Central memory CD4-positive, alpha-beta T cell (primary cell): ENCODE measurements at regions not wholly inside any gene's neighbourhood (a gene's known extent, or its start where the extent isn't known, plus 50 kb on each side); places are given as distances from the start of the nearest gene placed in this dataset.

ENCODE experiments used
- DNase-seq: peaks from one replicate; pipeline ENCODE4 v3.0.0; 2022

DNA sequence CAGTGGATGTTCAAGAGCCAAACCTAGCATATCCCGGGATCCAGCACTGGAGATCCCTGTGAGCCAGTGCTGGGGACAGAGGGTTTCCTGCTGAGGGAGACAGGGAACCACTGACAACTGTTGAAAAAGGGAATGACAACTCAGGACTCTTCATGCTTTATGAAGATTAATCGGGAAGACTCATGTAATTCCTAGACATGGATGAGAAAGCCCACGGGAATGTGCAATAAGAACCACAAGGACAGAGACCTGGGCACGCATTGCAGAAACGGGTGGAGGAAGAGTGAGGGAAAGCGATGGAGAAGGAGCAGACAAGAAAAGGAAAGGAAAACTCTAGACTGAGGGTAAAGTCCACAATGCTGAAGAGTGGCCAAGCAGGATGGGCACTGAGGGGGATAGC lies 296.0 kb downstream of the PCNX1 start:
- no peak for DNase-seq

DNA sequence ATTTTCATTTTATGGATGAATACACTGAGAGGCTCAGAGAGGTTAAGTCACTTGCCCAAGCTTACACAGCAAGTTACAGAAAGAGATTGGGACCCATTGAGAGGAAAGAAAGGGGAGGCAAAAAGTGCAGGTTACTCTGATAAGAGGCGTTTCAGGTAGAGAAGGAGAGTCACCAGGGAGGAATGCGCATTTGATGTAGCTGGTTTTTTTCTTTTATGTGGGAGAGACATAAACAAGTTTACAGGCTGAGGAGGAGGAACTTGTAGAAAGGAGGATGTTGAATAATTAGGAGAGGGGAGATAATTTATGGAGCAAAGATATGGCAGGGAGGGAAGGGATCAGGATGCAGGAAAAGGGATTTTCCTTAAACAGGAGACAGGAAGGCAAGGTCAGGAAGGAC lies 297.0 kb downstream of the PCNX1 start:
- no peak for DNase-seq

DNA sequence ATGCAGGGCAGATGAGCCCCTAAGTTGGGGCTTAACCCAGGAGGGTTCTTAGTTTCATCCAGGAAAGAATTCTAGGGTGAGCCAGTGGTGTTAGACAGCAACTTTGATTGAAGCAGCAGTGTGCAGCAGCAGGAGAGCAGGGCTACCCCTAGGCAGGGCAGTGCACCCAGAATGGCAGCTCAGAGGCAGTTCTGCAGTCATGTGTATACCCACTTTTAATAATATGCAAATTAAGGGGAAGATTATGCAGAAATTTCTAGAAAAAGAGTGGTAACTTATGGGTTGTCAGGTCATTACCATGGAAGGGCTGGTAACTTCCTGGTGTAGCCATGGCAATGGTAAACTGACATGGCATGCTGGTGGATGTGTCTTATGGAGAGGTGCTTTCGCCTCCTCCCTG lies 297.5 kb downstream of the PCNX1 start:
- no peak for DNase-seq

DNA sequence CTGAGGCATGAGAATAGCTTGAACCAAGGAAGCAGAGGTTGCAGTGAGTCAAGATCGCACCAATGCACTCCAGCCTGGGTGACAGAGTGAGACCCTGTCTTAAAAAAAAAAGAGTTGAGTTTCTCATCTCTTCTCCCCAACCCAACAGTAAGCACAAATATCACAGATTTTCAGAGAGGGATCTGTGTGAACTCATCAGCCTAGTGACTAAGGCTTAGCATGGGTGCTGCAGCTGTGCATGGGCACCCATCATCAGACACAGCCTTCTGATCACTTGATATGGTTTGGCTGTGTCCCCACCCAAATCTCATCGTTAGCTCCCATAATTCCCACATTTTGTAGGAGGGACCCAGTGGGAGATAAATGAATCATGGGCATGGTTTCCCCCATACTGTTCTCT lies 298.9 kb downstream of the PCNX1 start:
- no peak for DNase-seq

DNA sequence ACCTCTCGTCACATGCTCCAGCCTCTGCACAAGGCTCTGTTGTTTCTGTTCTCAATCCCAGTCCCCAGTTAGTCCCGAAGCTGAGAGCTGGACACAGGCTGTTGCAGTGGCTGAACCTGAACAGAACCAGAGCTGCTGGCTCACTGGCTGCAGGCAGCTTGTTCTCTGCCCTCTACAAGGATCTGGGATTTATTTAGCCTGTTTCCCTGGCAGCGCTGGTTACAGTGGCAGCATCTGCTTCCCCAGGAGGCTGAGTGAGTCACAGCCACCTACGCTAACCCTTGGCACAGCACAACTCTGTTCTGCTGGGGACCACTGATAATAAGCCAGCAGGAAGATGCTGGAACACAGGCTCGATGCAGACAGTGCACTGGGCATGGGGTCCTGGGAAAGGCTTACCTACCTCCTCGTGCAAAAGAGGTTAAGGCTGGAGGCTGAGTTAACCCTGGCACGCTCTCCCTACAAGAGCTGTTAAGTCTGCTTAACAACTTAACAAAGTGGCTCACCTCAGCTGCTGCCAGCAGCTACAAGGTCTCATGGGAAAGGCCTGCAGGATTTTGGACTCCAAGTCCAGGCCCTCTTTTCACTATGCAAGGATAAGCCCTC lies 299.6 kb downstream of the PCNX1 start:
- no peak for DNase-seq

DNA sequence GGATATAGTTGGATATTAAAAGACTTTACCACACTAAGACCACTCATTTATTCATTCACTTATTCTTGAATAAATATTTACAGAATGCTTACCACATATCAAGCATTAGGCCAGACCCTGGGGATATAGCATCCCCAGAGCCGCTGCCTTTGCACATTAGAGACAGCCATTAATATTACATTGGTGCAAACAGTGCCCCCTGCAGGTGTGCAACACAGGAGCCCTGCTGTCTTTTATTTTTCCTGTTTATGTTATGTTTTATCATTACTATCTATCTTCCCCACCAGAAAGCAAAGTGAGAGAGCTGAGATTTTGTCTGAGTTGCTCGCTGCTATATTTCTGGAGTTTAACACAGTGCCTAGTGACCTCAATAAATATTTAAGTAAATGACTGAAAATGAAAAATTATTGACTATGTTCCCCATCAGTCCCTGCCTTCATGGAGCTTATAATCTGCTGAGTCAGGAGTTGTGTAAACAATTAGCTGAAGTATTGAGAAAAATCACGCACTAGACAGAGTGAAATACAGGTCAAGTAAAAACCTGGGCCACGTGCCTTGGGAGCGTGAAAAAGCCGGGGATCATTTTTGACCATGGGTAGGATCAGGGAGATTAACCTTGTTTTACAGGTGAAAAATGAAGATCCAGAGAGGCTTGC lies 301.6 kb downstream of the PCNX1 start:
- no peak for DNase-seq

DNA sequence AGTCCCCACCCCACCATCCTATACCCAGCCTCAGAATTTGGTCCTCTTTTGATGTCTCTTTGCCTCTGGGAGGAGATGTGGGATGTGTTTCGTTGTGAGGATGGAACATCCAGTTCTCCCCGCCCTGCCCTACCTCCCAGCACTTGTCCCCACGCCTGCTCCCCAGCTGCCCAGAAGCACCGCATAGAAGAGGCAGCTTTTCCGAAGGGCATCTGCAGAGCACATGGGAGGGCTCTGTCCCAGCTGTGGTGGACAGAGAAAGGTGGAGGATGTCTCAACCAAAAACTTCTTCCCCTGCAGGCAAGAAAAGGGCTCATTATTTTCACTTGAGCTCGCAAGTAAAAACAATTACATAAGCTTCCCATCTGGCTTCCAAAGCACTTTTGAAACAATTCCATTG lies 302.6 kb downstream of the PCNX1 start:
- DNase-seq, result no peak

DNA sequence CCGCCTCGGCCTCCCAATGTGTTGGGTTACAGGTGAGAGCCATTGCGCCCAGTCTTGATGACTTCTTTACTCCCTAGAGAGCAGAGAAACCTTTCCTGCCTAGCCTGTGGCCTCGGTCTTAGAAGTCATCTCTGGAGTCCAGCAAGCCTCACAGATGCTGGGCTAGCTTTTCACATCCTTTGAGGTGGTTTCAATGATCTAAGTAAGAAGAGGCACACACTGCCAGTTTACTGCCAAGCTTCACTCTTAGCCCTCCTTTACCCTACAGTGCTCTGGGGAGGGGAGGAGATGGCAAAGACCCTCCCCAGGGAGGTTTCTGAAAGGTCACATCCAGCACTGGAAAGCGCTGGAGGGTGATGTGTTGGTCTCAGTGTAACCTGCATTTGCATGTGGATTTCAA lies 304.8 kb downstream of the PCNX1 start:
- DNase-seq, result no peak

DNA sequence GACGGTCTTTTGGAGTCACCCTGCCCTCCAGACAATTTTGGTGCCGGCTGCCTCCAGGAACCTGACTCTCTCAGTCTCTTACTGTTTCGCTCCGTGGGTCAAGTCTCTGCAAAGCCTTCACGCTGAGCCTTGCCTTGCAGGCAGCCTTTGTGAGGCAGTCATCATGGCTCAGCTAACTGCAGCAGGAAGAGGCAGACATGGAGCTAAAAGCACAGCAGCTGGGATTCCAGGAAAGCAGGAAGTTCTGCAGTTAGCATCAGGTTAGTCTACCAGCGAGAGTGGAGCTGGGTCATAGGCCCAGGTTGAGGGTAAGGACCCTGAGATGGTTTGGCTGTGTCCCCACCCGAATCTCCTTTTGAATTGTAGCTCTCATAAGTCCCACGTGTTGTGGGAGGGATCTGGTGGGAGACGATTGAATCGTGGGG lies 305.4 kb downstream of the PCNX1 start:
- DNase-seq, result no peak

DNA sequence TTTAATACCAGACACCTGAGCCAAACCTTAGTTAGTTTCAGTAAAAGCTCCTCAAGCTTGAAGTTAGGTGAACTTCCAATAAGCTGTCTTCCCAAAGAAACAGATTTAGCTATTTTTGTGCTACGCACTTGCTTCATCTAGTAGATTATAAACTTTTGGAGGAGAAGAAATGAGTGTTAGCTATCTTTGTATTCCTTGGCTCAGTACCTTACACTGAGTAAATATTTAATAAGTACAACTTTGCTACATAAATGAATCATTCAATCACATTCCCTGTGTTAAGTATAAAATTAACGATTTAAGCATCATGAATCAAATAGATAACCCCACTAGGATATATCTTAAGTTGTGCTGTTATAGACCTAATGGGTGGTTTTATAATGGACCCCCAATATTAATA lies 307.0 kb downstream of the PCNX1 start:
- DNase-seq, result no peak

DNA sequence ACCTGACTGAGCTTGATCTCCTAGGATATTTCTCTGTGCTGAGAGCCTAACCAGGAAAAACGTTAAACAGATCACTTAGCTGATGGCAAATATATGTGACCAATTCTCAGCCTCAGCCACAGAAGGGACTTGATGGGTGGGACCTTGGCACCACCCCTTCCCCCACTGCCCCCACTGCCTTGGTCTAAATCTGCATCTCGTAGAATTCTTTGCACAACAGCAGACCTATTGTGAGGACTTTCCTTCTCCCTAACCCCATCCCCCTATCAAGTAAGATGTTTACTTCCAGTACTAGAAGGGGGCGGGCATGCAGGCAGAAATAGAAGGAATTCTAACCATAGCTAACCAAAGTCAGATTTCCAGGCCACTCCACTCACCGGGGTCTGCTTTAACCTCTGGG lies 313.2 kb downstream of the PCNX1 start:
- no peak for DNase-seq

DNA sequence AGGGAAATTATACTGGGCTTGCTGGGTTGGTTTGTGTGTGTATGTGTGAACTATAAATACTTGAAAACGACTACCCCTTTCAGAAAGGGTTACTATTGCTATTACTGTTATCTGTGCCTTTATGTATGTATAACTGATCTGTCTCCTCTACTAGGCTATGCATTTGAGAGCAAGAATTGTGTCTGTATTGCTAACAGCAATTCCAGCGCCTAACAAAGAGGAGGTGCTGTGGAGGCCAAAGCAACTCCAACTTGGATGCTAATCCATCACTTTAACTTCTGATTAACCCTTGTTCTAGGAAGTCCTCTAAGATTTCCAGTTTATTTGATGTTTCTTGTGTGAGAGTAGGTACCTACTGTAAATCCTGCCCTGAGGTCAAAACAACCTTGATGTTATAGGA lies 313.9 kb downstream of the PCNX1 start:
- DNase-seq, result no peak

DNA sequence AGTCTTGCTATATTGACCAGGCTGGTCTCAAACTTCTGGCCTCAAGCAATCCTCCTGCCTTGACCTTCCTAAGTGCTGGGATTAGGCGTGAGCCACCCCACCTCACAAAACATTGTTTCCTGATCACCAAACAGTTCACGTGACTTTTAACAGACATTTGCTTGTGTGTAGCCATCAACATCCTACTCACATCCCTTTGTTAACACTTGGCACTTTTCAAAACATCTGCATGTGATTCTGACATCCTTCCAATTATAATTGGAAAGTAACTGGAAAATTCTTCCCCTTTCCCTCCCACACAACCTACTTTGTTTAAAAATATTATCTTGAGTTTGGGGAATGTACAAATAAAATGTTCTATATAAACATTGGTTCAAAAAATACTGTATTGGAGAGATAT lies 317.9 kb downstream of the PCNX1 start:
- no peak for DNase-seq

DNA sequence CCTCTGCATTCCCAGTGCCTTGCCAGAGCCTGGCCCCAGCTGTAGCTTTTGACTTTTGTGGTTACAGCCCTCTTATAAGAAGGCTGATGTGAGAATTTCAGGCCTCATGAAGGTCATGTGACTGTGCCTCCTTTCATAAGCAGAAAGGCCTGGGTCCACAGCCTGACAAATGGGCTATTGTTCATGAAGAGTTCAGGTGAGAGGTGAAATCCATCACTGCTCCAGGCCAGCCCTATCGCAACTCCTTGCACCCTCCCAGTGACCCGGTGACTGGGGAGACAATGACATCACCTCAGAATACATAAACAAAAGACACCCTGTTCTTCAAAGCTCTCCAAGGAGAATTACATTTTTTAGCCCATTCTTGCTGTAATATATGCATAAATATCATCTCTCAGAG lies 321.5 kb downstream of the PCNX1 start:
- DNase-seq, result no peak

DNA sequence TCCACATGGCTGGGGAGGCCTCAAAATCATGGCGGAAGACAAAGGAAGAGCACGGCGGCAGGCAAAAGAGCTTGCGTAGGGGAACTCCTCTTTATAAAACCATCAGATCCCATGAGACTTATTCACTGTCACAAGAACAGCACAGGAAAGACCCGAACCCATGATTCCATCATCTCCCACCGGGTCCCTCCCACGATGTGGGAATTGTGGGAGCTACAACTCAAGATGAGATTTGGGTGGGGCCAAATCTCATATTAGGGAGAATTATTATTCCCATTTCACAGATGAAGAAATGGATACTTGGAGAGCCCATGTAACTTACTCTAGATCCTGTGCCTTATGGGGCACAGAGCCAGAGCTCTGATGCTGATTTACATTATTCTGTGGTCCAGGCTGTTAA lies 322.6 kb downstream of the PCNX1 start:
- no peak for DNase-seq

DNA sequence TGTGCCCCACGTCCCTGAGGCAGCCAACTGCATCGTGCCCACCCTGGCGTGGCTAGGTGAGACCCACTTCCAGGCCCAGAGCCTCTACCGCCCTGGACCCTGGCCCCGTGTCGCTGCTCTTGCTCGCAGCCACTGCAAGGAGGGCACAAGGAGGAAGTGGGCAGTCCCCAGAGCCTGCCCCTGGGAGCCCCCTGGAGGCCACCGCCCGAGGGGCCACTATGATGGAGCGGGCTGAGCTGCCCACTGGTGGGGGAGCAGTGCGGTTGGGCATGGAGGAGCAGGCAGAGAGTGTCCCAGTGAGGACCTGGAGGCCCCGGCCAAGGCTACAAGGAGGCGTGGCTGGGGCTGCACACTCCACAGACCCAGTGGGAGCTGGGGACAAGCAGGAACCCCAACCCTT lies 323.6 kb downstream of the PCNX1 start:
- DNase-seq, result no peak

DNA sequence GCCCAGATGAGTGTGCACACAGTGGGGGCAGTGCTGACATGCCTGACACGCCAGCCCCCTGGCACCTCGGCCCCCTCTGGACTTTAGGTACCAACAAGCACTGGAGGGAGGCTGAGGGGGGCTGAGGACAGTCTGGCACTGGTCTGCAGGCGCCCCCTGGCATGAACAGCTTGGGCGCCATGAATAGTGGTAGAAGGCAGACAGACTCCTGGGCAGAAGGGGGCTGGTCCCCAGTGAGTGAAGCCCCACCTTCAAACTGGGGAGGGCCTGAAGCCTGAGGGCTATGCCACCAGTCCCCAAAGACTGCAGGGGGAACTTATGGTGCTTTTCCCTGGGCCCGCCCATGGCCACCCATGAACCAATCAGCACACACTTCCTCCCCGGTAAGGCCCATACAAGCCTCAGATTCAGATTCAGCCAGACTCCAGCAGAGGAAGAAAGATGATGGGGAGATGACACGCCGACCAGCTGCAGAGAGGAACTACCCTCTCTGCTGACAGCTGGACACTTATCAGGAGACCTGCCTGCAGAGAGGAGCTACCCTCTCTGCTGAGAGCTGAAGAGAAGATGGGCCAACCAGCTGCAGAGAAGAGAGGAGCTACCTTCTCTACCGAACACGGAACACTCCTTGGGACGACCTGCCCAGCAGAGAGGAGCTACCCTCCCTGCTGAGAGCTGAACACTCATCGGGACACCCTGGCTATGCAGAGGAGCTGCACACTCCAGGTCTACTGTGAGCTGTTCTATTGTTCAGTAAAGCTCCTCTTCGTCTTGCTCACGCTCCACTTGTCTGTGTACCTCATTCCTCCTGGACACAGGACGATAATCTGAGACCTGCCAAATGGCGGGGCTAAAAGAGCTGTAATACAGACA lies 324.5 kb downstream of the PCNX1 start:
- no peak for DNase-seq

DNA sequence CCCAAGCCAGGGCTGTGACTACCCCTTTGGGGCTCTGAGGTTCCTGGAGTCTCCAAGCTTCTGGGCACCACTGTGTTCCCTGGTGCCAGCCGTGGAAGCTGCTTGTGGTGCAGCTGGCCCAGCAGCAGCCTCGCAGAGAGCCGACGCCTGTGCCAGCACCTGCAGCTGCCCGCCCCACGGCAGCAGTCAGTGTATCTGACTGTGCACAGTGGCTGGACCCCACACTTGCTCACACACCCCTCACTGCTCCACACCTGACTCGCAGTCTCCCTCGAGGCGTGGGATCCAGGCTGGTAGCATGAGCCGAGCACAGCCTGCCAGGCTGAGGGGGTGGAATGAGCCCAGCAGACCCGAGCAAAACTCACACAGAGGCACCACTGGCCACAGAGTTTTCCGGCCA lies 325.2 kb downstream of the PCNX1 start:
- DNase-seq, result no peak

DNA sequence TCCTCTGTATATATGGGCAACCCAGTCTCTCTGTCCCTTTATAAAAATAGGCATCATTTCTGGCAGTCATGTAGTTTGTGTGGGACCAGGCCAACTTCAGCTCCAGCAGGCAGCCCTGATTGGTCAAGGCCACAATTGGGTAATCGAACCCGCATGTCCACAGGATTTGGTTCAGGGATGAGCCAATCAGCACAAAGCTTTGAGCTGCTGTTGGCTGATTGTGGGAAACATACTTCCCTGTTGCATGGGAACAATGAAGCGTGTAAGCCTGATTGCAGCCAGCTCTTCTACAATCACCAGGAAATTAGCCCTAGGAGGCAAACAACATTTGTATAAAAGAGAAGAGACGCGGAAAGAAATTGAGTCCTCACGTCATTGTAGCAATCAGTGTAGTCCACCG lies 328.6 kb downstream of the PCNX1 start:
- DNase-seq, result no peak

DNA sequence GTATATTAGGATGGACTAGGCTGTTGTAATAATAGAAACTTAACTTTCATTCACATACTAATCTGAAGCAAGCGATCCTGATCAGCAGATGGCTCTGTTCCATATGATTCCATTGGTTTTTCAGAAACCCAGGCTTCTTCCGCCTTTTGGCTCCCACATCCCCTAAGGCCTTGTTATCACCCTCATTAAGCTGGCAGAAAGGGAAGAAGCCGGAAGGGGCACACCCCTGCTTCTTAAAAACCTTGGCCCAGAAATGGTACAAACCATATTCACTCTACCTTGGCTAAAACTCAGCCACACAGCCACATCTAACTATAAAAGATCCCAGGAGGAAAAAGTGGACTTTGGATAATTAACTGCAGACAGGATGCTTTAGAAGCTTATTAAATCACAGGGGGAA lies 329.2 kb downstream of the PCNX1 start:
- DNase-seq, result no peak

DNA sequence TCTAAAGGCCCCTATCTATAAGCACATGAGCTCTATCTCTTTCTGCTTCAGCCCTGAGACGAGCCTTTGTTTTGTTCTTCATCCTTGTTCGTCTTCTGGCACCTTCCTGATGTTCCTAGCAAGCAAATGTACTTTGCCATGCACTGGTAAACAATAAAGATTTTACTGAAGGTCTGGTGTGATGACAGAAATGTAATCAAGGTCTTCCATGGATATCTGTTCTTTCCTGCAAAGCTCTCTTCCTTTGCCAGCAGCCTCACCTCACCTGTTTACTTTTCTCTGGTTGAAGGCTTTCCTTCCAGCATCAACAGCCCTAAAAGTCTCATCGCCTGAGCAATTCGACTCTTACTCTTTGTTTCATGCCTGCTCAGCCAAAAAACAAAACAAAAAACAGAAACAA lies 330.3 kb downstream of the PCNX1 start:
- no peak for DNase-seq

DNA sequence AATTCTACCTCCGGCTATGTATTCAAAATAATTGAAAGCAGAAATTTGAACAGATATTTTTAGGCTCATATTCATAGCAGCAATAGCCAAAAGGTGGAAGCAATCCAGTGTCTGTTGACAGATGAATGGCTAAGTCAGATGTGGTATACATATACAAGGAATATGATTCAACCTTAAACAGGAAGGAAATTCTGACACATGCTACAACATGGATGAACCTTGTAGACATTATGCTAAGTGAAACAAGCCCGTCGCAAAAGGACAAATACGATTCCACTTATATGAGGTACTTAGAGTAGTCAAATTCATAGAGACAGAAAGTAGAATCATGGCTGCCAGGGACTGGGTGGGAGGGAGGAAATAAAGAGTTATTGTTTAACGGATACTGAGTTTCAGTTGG lies 331.6 kb downstream of the PCNX1 start:
- DNase-seq, result no peak

DNA sequence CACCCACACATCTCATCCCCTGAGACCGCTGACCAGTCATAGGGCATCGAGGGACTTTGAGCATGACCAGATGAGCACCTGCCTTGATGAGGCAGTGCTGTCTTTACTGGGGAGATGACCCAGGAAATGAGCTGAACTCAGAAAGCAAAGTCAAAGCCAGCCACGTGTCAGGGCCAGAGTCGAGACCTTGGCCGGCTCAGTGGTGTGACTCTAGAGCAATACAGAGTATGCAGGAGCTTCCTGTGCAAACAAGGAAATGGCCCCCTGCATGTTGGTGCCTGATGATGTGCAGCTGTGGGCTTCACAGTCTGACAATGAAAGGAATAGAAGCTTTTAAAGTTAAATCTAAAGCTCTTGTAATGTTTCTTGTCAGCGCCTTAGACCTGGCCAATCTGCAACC lies 332.9 kb downstream of the PCNX1 start:
- no peak for DNase-seq

DNA sequence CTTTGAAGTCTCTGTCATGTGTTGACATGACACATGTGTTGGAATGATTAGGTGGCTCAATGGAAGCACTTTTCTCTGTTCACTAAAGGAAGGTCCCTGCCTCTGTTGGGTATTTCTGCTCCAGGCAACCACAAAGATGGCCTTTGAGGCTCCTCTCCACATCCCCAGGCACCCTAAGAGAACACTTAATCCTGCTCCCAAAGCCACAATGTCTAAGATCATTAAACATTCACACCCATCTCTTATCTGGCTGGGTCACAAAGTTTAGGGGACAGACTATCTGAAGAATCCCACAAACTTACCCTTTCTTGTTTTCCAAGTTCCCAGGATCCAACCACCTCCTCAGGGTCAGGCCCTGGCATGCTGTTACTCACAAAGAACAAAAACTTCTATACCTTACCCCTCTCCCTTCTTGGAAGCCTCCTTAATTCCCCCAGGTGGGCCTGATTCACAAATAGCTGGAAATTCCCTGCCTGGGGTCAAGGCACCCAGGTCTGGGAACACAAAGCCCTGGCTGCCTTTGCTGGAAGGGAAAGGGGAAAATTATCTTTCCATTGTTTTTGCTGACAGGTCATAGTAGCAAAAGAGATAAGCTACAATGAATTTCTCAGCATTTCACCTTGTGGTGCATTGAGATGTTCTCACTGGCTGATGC lies 333.7 kb downstream of the PCNX1 start:
- DNase-seq, result no peak
